Endothelial cell of umbilical vein (primary cell): ENCODE measurements at regions not wholly inside any gene's neighbourhood (a gene's known extent, or its start where the extent isn't known, plus 50 kb on each side); places are given as distances from the start of the nearest gene placed in this dataset.

Source experiments
- BruUV-seq: library from RNA; stranded (reverse); fragments of 400-500 nt; replicated peaks from 2 replicates; lab custom pipeline; 2021; lab: Mats Ljungman, UMichigan
- CTCF ChIA-PET: fragments of 300-600, 350-600 bp; sonication (Branson Sonifier 250); formaldehyde crosslinking; loops from one replicate; lab custom pipeline; 2021; ENCODE audit warnings: antibody characterized with exemption, inconsistent platforms; lab: Charles Lee
- POLR2A ChIA-PET: fragments of 300-600, 350-600 bp; sonication (Branson Sonifier 250); formaldehyde crosslinking; loops from one replicate; lab custom pipeline; 2021; ENCODE audit warnings: antibody characterized with exemption, inconsistent platforms; lab: Charles Lee
- DNase-seq: peaks from one replicate; pipeline ENCODE4 v3.0.0-alpha.2; 2011; ENCODE audit warnings: low read depth, low spot score
- FAIRE-seq: peaks from 2 replicates; lab custom pipeline; 2011; peaks lifted over from hg19 to GRCh38; lab: Jason Lieb, UNC
- H2AFZ ChIP-seq: 2 replicates; pipeline ENCODE4 v1.6.0; 2012; ENCODE audit warnings: low read depth, low read length, control low read depth, inconsistent platforms
- H3K27ac ChIP-seq: 2 replicates; pipeline ENCODE4 v1.5.1; 2011; ENCODE audit warnings: low read depth, mild to moderate bottlenecking, control low read depth, low read length, moderate library complexity; ENCODE audit not compliant: insufficient read depth
- H3K27me3 ChIP-seq, 2 experiments: 2 replicates each; pipeline versions ENCODE4 v1.6.0 to v1.6.1; 2011; ENCODE audit warnings: low read length in 2 of 2, mixed read lengths in 1 of 2; ENCODE audit not compliant: control insufficient read depth in 2 of 2, insufficient read depth in 2 of 2
- H3K36me3 ChIP-seq, 2 experiments: 2 replicates in 1 of 2; 3 replicates in 1 of 2; pipeline ENCODE4 v1.5.1; 2011; ENCODE audit warnings: low read length in 2 of 2, mild to moderate bottlenecking in 1 of 2, moderate library complexity in 1 of 2; ENCODE audit not compliant: control insufficient read depth in 2 of 2, insufficient read depth in 2 of 2; ENCODE audit errors: extremely low read depth in 1 of 2
- H3K4me1 ChIP-seq: 3 replicates; pipeline ENCODE4 v1.5.1; 2011; ENCODE audit warnings: mild to moderate bottlenecking, low read length; ENCODE audit not compliant: control insufficient read depth, insufficient read depth; ENCODE audit errors: extremely low read depth
- H3K4me2 ChIP-seq: 2 replicates; pipeline ENCODE4 v1.6.1; 2011; ENCODE audit warnings: low read length, control low read depth, mixed read lengths; ENCODE audit not compliant: insufficient read depth
- H3K4me3 ChIP-seq, 3 experiments: fragments of 200-600 bp in 1 of 3; sonication (generic), shearing (Covaris generic) in 1 of 3; replicated peaks in 1 of 3; 2 replicates each; pipeline ENCODE4 v1.5.1; 2011 to 2016; ENCODE audit warnings: control low read depth in 3 of 3, low read length in 3 of 3, mild to moderate bottlenecking in 2 of 3, inconsistent platforms in 1 of 3, low read depth in 1 of 3, moderate library complexity in 1 of 3; ENCODE audit not compliant: insufficient read depth in 1 of 3
- H3K79me2 ChIP-seq: 2 replicates; pipeline ENCODE4 v1.6.0; 2012; ENCODE audit warnings: low read length, inconsistent platforms; ENCODE audit not compliant: control insufficient read depth, insufficient read depth
- H3K9ac ChIP-seq: replicated peaks from 2 replicates; pipeline ENCODE3; 2011; ENCODE audit warnings: low read length, control low read depth; ENCODE audit not compliant: insufficient read depth; ENCODE audit errors: extremely low read depth
- H3K9me1 ChIP-seq: replicated peaks from 3 replicates; pipeline ENCODE4 v1.6.0; 2011; ENCODE audit warnings: mild to moderate bottlenecking, low read length; ENCODE audit not compliant: control insufficient read depth, insufficient read depth; ENCODE audit errors: extremely low read depth
- H3K9me3 ChIP-seq: replicated peaks from 2 replicates; pipeline ENCODE4 v1.5.1; 2012; ENCODE audit warnings: low read length, inconsistent platforms; ENCODE audit not compliant: control insufficient read depth, insufficient read depth
- H4K20me1 ChIP-seq: replicated peaks from 2 replicates; pipeline ENCODE3; 2011; ENCODE audit warnings: mild to moderate bottlenecking, low read length; ENCODE audit not compliant: control insufficient read depth, insufficient read depth; ENCODE audit errors: extremely low read depth
- EZH2 ChIP-seq: IDR thresholded peaks from 2 replicates; pipeline ENCODE4 v1.6.1; 2012; ENCODE audit warnings: borderline replicate concordance, low read depth, mild to moderate bottlenecking, moderate library complexity, low read length, inconsistent platforms; ENCODE audit not compliant: severe bottlenecking
- FOS ChIP-seq: IDR thresholded peaks from 2 replicates; pipeline ENCODE4 v1.6.1; 2011; ENCODE audit warnings: mild to moderate bottlenecking, low read length, moderate library complexity, borderline replicate concordance; ENCODE audit not compliant: insufficient read depth
- MAX ChIP-seq: IDR thresholded peaks from 2 replicates; pipeline ENCODE4 v1.6.1; 2011; ENCODE audit not compliant: insufficient read depth, insufficient read length
- MYC ChIP-seq: IDR thresholded peaks from one replicate; pipeline ENCODE4 v1.6.1; 2011; ENCODE audit warnings: mild to moderate bottlenecking, low read depth, low read length
- POLR2A ChIP-seq: IDR thresholded peaks from 2 replicates; pipeline ENCODE4 v1.6.1; 2012; ENCODE audit warnings: low read depth, mild to moderate bottlenecking, control low read depth, low read length
- dilution Hi-C: fragments of 300-500 bp; cut with MboI; formaldehyde crosslinking; loops from one replicate; pipeline ENCODE4 v1.15.0; 2019; ENCODE audit warnings: low sequenced_read_pairs; ENCODE audit not compliant: extremely low pct_ligation_motif_present
- intact Hi-C: fragments of 100-400 bp; cut with micrococcal nuclease; formaldehyde crosslinking; loops from one replicate; pipeline ENCODE4 v1.10.0; 2022

- Histone ChIP-seq H2AFZ (no peak overlapping the region), H3K4me2 (no peak overlapping the region), H3K36me3 (no peaks in the 10 kb centered on the region), H3K4me3 (no peak overlapping the region), H3K27ac (no peak overlapping the region), H3K9me3 (no peaks in the 10 kb centered on the region), H4K20me1 (no peaks in the 10 kb centered on the region), H3K9ac (no peak overlapping the region), H3K79me2 (no peaks in the 10 kb centered on the region), H3K4me1 (no peaks in the 10 kb centered on the region), H3K9me1 (no peaks in the 10 kb centered on the region), H3K27me3 (peaks cover 0 to 3% of the 10 kb centered on the region in 2 experiments)
- POLR2A ChIA-PET: no interaction called here
- TF ChIP-seq POLR2A: no peak
- no peak for TF ChIP-seq EZH2
- TF ChIP-seq MYC: no peak
- no peak for TF ChIP-seq FOS
- DNase-seq (no peak), FAIRE-seq (no peak)
- CTCF ChIA-PET: no interaction called here
- intact Hi-C loops (no loop called here), dilution Hi-C loops (no loop called here)
- no TSS peak for BruUV-seq
Observed at GRCh38 chr10:70942125-70942524, 53.8 kb upstream of the PCBD1 start.

GRCh38 chr10:70942725-70943124, 54.4 kb upstream of the PCBD1 start:
- dilution Hi-C loops: no loop called here
- no peak overlapping the region for H3K27ac ChIP-seq
- H3K9me3 ChIP-seq: no peaks in the 10 kb centered on the region
- H3K79me2 ChIP-seq: no peaks in the 10 kb centered on the region
- POLR2A ChIA-PET: no interaction called here
- no peaks in the 10 kb centered on the region for H3K36me3 ChIP-seq
- no peaks in the 10 kb centered on the region for H3K9me1 ChIP-seq
- peaks cover 0 to 3% of the 10 kb centered on the region in 2 experiments for H3K27me3 ChIP-seq
- FAIRE-seq (no peak), DNase-seq (no peak)
- no peak overlapping the region for H3K4me2 ChIP-seq
- H3K9ac ChIP-seq: no peak overlapping the region
- H4K20me1 ChIP-seq: no peaks in the 10 kb centered on the region
- no peak overlapping the region for H3K4me3 ChIP-seq
- H2AFZ ChIP-seq: no peak overlapping the region
- TF ChIP-seq MYC: no peak
- TF ChIP-seq MAX: no peak
- no peak for TF ChIP-seq EZH2
- H3K4me1 ChIP-seq: no peaks in the 10 kb centered on the region
- BruUV-seq: no TSS peak
- CTCF ChIA-PET: no interaction called here
- intact Hi-C loops: no loop called here
